ENCODE measurements at regions not wholly inside any gene's neighbourhood (a gene's known extent, or its start where the extent isn't known, plus 50 kb on each side); places are given as distances from the start of the nearest gene placed in this dataset.
A peak's percentile ranks its signal among the peaks of the same experiment; 100 is the strongest.
"Not testable (repeated sequence)": the region's sequence is repeated elsewhere in the genome, so short reads cannot be mapped to it uniquely, and the experiment has no call there.

- ATAC-seq: no peak
Measured at GRCh38 chr7:155935726-155936125, 123.5 kb upstream of the SHH start.

- ATAC-seq: no peak
Measured at GRCh38 chr7:155935005-155935557, 122.8 kb upstream of the SHH start.

GRCh38 chr7:155932324-155932723 is 120.1 kb upstream of the SHH start:
- ATAC-seq: not testable (repeated sequence)

- no peak for ATAC-seq
Measured at GRCh38 chr7:155931396-155932085, 119.3 kb upstream of the SHH start.

- ATAC-seq: no peak
Measured at GRCh38 chr7:155930527-155930926, 118.3 kb upstream of the SHH start.

- no peak for ATAC-seq
Measured at GRCh38 chr7:155930061-155930460, 117.8 kb upstream of the SHH start.

GRCh38 chr7:155928583-155928982 is 116.3 kb upstream of the SHH start:
- ATAC-seq: peak; percentile 85

- no peak for ATAC-seq
Measured at GRCh38 chr7:155927905-155928304, 115.6 kb upstream of the SHH start.

- ATAC-seq: no peak
Measured at GRCh38 chr7:155925682-155926081, 113.4 kb upstream of the SHH start.

- peak; percentile 92 for ATAC-seq
Measured at GRCh38 chr7:155922067-155922816, 110.0 kb upstream of the SHH start.

GRCh38 chr7:155921804-155922066 is 109.5 kb upstream of the SHH start:
- ATAC-seq: no peak

GRCh38 chr7:155921086-155921803 is 109.0 kb upstream of the SHH start:
- no peak for ATAC-seq

GRCh38 chr7:155920068-155920461 is 107.8 kb upstream of the SHH start:
- ATAC-seq: no peak

- no peak for ATAC-seq
Measured at GRCh38 chr7:155919391-155920067, 107.3 kb upstream of the SHH start.

- ATAC-seq: peak; percentile 94
Measured at GRCh38 chr7:155918720-155919390, 106.6 kb upstream of the SHH start.

GRCh38 chr7:155917836-155918430 is 105.7 kb upstream of the SHH start:
- no peak for ATAC-seq

GRCh38 chr7:155916926-155917655 is 104.8 kb upstream of the SHH start:
- no peak for ATAC-seq

GRCh38 chr7:155914341-155914740 is 102.1 kb upstream of the SHH start:
- ATAC-seq: no peak

- ATAC-seq: no peak
Measured at GRCh38 chr7:155913719-155914118, 101.5 kb upstream of the SHH start.

GRCh38 chr7:155913291-155913690 is 101.0 kb upstream of the SHH start:
- ATAC-seq: no peak

- ATAC-seq: peak; percentile 49
Measured at GRCh38 chr7:155911471-155912105, 99.3 kb upstream of the SHH start.

Measured in esophagus mucosa (tissue), 1 donor.